H9 (cell line): ENCODE measurements at regions not wholly inside any gene's neighbourhood (a gene's known extent, or its start where the extent isn't known, plus 50 kb on each side); places are given as distances from the start of the nearest gene placed in this dataset.

Experiments
- DNase-seq: peaks from one replicate; pipeline ENCODE4 v3.0.0-alpha.2; 2017
- H2AFZ ChIP-seq: one replicate; pipeline ENCODE4 v1.6.1; 2013; ENCODE audit warnings: mild to moderate bottlenecking, low read length, control low read depth, moderate library complexity
- H2AK5ac ChIP-seq: 2 replicates; pipeline ENCODE4 v1.6.1; 2013; ENCODE audit warnings: low read length, control low read depth, mixed read lengths; ENCODE audit not compliant: insufficient read length
- H2BK120ac ChIP-seq: one replicate; pipeline ENCODE4 v1.6.1; 2013; ENCODE audit warnings: low read depth, mild to moderate bottlenecking, low read length, control low read depth, inconsistent platforms; ENCODE audit not compliant: poor library complexity, severe bottlenecking
- H2BK12ac ChIP-seq: 2 replicates; pipeline ENCODE4 v1.6.1; 2013; ENCODE audit warnings: low read length, control low read depth, mixed read lengths, low read depth; ENCODE audit not compliant: insufficient read length
- H2BK15ac ChIP-seq: 2 replicates; pipeline ENCODE4 v1.6.1; 2013; ENCODE audit warnings: low read depth, low read length, control low read depth
- H2BK20ac ChIP-seq: one replicate; pipeline ENCODE4 v1.6.1; 2013; ENCODE audit warnings: low read depth, mild to moderate bottlenecking, low read length, control low read depth, inconsistent platforms; ENCODE audit not compliant: poor library complexity, severe bottlenecking
- H2BK5ac ChIP-seq: 2 replicates; pipeline ENCODE4 v1.6.1; 2013; ENCODE audit warnings: low read length, control low read depth, mixed read lengths; ENCODE audit not compliant: insufficient read length
- H3K14ac ChIP-seq: 2 replicates; pipeline ENCODE4 v1.6.1; 2013; ENCODE audit warnings: low read length, control low read depth; ENCODE audit not compliant: insufficient read depth
- H3K18ac ChIP-seq: 2 replicates; pipeline ENCODE4 v1.6.1; 2013; ENCODE audit warnings: low read depth, mild to moderate bottlenecking, mixed read lengths, low read length, control low read depth; ENCODE audit not compliant: insufficient read length
- H3K23ac ChIP-seq: 2 replicates; pipeline ENCODE4 v1.6.1; 2013; ENCODE audit warnings: low read length, control low read depth, mixed read lengths, low read depth; ENCODE audit not compliant: insufficient read length
- H3K23me2 ChIP-seq: 2 replicates; pipeline ENCODE4 v1.6.1; 2013; ENCODE audit warnings: low read depth, mild to moderate bottlenecking, mixed read lengths, low read length, control low read depth; ENCODE audit not compliant: insufficient read length, poor library complexity, severe bottlenecking
- H3K27ac ChIP-seq: 2 replicates; pipeline ENCODE4 v1.5.1; 2013; ENCODE audit warnings: low read length, control low read depth, mixed read lengths, low read depth; ENCODE audit not compliant: insufficient read length
- H3K27me3 ChIP-seq: 2 replicates; pipeline ENCODE4 v1.6.1; 2013; ENCODE audit warnings: low read length, control low read depth, inconsistent platforms; ENCODE audit not compliant: insufficient read depth
- H3K4ac ChIP-seq: 2 replicates; pipeline ENCODE4 v1.6.1; 2013; ENCODE audit warnings: low read depth, mild to moderate bottlenecking, control low read depth, inconsistent platforms, low read length, moderate library complexity
- H3K4me1 ChIP-seq: 2 replicates; pipeline ENCODE4 v1.6.1; 2013; ENCODE audit warnings: low read length, control low read depth, inconsistent platforms; ENCODE audit not compliant: insufficient read depth
- H3K4me2 ChIP-seq: 2 replicates; pipeline ENCODE4 v1.6.1; 2013; ENCODE audit warnings: low read length, control low read depth, mixed read lengths; ENCODE audit not compliant: insufficient read length, insufficient read depth
- H3K56ac ChIP-seq: 2 replicates; pipeline ENCODE4 v1.6.1; 2013; ENCODE audit warnings: low read depth, mild to moderate bottlenecking, mixed read lengths, low read length, control low read depth; ENCODE audit not compliant: insufficient read length
- H3K79me1 ChIP-seq: 2 replicates; pipeline ENCODE4 v1.6.1; 2013; ENCODE audit warnings: low read depth, mild to moderate bottlenecking, moderate library complexity, low read length, control low read depth, inconsistent platforms; ENCODE audit not compliant: insufficient read depth, poor library complexity, severe bottlenecking
- H3K79me2 ChIP-seq: 2 replicates; pipeline ENCODE4 v1.6.1; 2013; ENCODE audit warnings: low read length, control low read depth, inconsistent platforms; ENCODE audit not compliant: insufficient read depth
- H3K9ac ChIP-seq: 2 replicates; pipeline ENCODE4 v1.6.1; 2013; ENCODE audit warnings: low read length, control low read depth, mixed read lengths; ENCODE audit not compliant: insufficient read length; ENCODE audit errors: extremely low read depth
- H3K9me3 ChIP-seq: one replicate; pipeline ENCODE4 v1.6.1; 2013; ENCODE audit warnings: low read depth, low read length, inconsistent platforms; ENCODE audit not compliant: control insufficient read depth
- H3T11ph ChIP-seq: one replicate; pipeline ENCODE4 v1.6.1; 2013; ENCODE audit warnings: mild to moderate bottlenecking, low read length, control low read depth, inconsistent platforms
- H4K20me1 ChIP-seq: one replicate; pipeline ENCODE4 v1.6.1; 2013; ENCODE audit not compliant: control insufficient read depth, insufficient read length, insufficient read depth
- H4K5ac ChIP-seq: 2 replicates; pipeline ENCODE4 v1.6.1; 2013; ENCODE audit warnings: low read depth, mild to moderate bottlenecking, mixed read lengths, low read length, control low read depth; ENCODE audit not compliant: insufficient read length
- H4K8ac ChIP-seq: replicated peaks from 2 replicates; pipeline ENCODE4 v1.6.1; 2013; ENCODE audit warnings: low read length, control low read depth, mixed read lengths, low read depth; ENCODE audit not compliant: insufficient read length
- H4K91ac ChIP-seq: 2 replicates; pipeline ENCODE4 v1.6.1; 2013; ENCODE audit warnings: low read depth, mild to moderate bottlenecking, moderate library complexity, mixed read lengths, low read length, control low read depth; ENCODE audit not compliant: insufficient read length
- H3K27ac Mint-ChIP-seq, 3 experiments: 2 replicates in 2 of 3; 3 replicates in 1 of 3; pipeline ENCODE4 v1.8.0; 2020 to 2021; ENCODE audit warnings: mixed read lengths in 3 of 3, mild to moderate bottlenecking in 1 of 3, moderate library complexity in 1 of 3
- H3K27me3 Mint-ChIP-seq: 2 replicates; pipeline ENCODE4 v1.8.0; 2021; ENCODE audit warnings: low read depth, mild to moderate bottlenecking, moderate library complexity, mixed read lengths
- H3K36me3 Mint-ChIP-seq, 3 experiments: 2 replicates in 2 of 3; 3 replicates in 1 of 3; pipeline ENCODE4 v1.8.0; 2020 to 2021; ENCODE audit warnings: low read depth in 3 of 3, mixed read lengths in 3 of 3; ENCODE audit not compliant: insufficient read depth in 1 of 3
- H3K4me1 Mint-ChIP-seq, 2 experiments: 2 replicates each; pipeline ENCODE4 v1.8.0; 2020; ENCODE audit warnings: mixed read lengths in 2 of 2
- H3K4me3 Mint-ChIP-seq, 2 experiments: 2 replicates in 1 of 2; 3 replicates in 1 of 2; pipeline ENCODE4 v1.8.0; 2020 to 2021; ENCODE audit warnings: mild to moderate bottlenecking in 2 of 2, mixed read lengths in 2 of 2, moderate library complexity in 1 of 2
- H3K9me3 Mint-ChIP-seq, 2 experiments: 2 replicates in 1 of 2; 3 replicates in 1 of 2; pipeline ENCODE4 v1.8.0; 2020; ENCODE audit warnings: mild to moderate bottlenecking in 2 of 2, mixed read lengths in 2 of 2, moderate library complexity in 1 of 2
- CTCF ChIP-seq: fragments of 200-600 bp; sonication (generic); conservative IDR thresholded peaks from 3 replicates; pipeline ENCODE4 v1.8.0; 2021; ENCODE audit warnings: antibody characterized with exemption, mild to moderate bottlenecking
- WGBS: extraction: QIAGEN DNeasy Blood & Tissue Kit; methylation state at CpG from one replicate; pipeline ENCODE4 v1.1.7; 2013; ENCODE audit warnings: missing lambda C conversion rate, low lambda C conversion rate, mixed read lengths; ENCODE audit not compliant: insufficient read length; ENCODE audit errors: extremely low coverage; 5-methylcytosine and 5-hydroxymethylcytosine counted together

GRCh38 chr3:76673171-76673570, 366.7 kb upstream of the ROBO2 start:
- H3K4me2 ChIP-seq = no peak overlapping the region

More at GRCh38 chr3:76673171-76673570, 366.7 kb upstream of the ROBO2 start:
- Histone ChIP-seq H3T11ph (no peak overlapping the region), H2BK12ac (no peak overlapping the region), H3K23me2 (no peaks in the 10 kb centered on the region), H3K56ac (no peak overlapping the region), H2BK15ac (no peak overlapping the region), H2AFZ (no peak overlapping the region), H4K8ac (no peak overlapping the region), H2AK5ac (no peak overlapping the region), H2BK120ac (no peak overlapping the region), H2BK20ac (no peak overlapping the region), H4K91ac (no peak overlapping the region), H3K79me1 (no peaks in the 10 kb centered on the region), H4K20me1 (no peaks in the 10 kb centered on the region), H4K5ac (no peak overlapping the region), H3K4ac (no peak overlapping the region), H3K9ac (no peak overlapping the region), H3K4me1 (no peaks in the 10 kb centered on the region), H2BK5ac (no peak overlapping the region), H3K18ac (no peak overlapping the region), H3K23ac (no peak overlapping the region), H3K79me2 (no peaks in the 10 kb centered on the region), H3K27ac (no peak overlapping the region), H3K9me3 (no peaks in the 10 kb centered on the region), H3K27me3 (no peaks in the 10 kb centered on the region), H3K14ac (no peak overlapping the region)
- no CpG with 5 or more reads among the region's 4 CpGs for WGBS
- no peaks in the 10 kb centered on the region for H3K36me3 Mint-ChIP-seq
- no peak overlapping the region for H3K4me3 Mint-ChIP-seq
- no peak for TF ChIP-seq CTCF
- H3K27me3 Mint-ChIP-seq = no peaks in the 10 kb centered on the region
- DNase-seq = no peak
- H3K9me3 Mint-ChIP-seq = no peaks in the 10 kb centered on the region
- peaks cover 8 to 18% of the 10 kb centered on the region in 2 experiments for H3K4me1 Mint-ChIP-seq
- H3K27ac Mint-ChIP-seq = peak overlapping the region in 1 of 3 experiments; percentile 93; a peak in 1 of 7 replicates
